Eye (tissue), 1 donor: ENCODE measurements at regions not wholly inside any gene's neighbourhood (a gene's known extent, or its start where the extent isn't known, plus 50 kb on each side); places are given as distances from the start of the nearest gene placed in this dataset.

ENCODE experiments used
- DNase-seq: peaks from one replicate; pipeline ENCODE4 v3.0.0-alpha.2; 2015

DNA sequence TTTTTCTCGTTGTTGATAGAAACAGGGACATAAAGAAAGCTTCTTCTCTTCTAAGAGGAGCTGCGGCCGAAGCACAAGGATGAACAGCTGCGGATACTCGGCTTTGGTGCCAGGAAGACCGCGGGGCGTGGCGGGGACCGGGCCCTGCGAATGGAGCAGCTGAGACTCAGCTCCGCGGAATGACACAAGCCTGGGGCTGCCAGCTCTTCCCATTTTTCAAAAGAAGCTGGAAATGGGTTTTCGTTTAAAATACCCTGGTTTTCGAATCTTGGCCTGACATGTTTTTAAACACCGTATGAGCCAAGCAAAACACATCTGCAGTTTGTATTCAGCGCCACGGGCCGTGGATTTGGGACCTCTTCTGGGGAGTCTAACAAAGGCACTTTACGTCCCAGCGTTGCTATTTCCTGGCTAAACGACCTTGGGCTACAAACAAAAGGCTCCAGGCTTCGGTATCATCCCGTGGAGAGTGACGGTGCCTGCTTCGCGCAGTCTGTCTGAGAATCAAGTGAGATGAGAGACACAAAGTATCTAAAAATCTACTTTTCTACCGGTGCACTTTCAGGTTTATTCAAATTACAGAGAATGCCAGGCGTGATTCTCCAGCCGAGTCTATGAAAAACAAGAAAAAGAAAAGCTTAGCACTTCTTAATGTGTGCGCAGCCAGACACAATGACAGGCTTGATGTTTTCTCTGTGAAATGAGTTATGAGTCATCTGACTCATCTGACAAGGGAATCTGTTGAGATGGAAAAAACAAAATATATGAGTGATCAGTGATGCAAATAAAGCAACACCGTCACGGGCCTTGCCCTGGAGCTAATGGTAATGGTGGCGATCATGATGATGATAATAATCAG, 114.0 kb upstream of the TMEM132D start:
- DNase-seq: peak; percentile 63

- DNase-seq: no peak
Measured at GRCh38 chr12:130018614-130019013, 114.8 kb upstream of the TMEM132D start.

GRCh38 chr12:130026608-130027176, 122.9 kb upstream of the TMEM132D start:
- peak; percentile 64 for DNase-seq

DNA sequence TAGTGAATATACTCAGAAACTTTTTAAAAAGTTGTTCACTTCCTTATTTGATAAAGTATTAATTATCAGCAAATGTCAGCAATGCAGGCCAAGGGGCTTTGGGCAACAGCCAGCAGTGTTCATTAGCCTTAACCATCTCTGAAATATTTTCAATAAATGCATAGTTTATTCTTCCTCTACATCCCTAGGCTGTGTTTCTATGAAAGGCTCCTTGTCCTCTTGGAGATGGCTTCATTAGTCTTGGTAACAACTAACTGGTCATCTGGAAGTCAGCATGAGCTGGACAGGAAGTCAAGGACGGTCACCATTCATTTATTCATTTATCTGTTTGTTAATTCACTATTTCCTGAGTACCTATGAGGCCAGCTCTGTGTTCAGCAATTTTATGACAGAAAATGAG, 124.0 kb upstream of the TMEM132D start:
- DNase-seq: no peak

DNA sequence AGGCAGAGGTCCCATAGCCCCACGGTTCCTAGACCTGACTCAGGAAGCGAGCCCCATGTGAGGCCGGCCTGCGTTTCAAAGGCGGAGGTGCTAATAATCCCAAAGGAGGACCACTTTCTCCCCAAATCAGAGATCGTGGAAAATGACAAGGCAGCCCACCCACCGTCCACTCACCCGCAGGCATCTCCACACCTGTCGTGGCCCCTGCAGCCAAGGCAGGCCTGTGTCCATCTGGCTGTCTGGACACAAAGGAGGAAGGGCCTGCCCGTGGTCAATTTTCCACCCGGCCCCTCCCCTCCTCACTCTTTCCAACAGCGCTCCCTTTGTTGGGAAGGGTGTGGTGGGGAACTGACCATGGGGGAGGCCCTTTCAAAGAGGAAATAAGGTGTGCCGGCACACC, 125.3 kb upstream of the TMEM132D start:
- no peak for DNase-seq

GRCh38 chr12:130031041-130031440, 127.2 kb upstream of the TMEM132D start:
- no peak for DNase-seq

- DNase-seq: peak; percentile 88
Measured at GRCh38 chr12:130031571-130032189, 127.9 kb upstream of the TMEM132D start.

DNA sequence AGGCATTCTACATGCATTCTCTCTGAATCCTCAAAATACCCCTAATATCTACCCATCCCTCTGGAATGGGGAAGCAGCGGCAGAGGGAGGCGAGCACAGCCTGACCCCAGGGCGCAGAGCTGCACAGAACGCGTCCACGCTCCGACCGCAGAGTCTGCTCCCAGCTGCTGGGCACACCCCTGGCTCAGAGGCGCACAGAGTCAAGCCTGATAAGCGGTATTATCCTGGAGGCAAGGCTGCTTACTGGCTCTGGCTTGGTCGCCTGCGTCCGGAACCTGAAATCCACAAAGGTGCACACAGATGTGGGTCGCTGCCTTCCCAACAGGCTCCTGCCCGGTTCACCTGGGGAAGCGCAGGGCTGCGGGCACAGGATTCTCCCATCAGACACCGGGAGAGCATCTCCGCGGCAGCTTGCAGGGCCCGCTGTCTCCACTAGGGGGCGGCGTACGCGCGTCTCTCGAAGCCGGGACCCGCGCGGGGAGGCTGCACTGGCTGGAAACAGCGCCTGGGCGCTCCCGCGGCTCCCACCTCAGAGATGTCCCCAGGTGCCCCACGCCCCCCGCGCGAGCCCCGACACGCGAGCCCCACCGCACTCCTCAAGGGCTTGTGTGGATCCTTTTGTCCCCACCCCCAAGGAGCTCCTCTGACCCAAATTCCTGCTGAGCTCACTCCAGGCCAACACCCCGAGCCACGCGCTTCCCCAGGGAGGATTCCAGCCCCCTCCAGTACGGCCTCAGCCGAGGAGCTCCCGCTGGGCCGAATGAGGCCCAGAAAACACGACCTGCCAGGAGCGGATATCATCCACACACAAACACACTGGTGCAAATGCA, 120.1 kb upstream of the FZD10 start:
- peak; percentile 93 for DNase-seq

DNA sequence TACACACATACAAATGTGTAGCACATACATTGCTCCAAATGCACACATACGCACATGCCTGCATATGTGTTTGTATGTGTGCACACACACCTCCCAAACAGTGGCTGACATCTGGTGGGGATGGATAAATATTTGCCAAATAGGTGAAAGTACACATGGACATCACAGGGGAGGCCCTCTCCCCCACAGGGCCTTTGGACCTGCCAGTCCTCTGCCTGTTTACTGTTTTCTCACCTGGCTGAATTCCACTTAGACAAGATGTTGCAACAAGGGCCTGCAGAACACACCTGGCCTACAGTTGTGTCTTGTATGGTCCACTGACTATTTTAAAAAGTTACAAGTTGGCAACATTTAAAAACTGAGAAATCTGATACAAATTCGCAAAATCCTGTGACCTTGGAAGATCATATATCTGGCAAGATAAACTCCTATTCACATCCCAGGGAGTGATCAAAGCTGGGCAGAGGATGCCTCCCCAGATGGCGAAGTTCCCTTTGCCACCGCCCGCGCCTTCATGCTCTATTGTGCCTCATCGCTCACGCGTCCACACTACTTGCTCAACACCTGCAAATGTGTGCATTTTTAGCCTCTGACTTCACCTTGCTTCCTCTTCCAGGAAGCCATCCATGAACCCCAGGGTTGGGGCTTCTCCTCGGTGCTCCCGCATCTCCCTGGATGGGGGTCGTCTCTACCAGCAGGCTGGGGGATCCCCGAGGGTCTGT, 118.4 kb upstream of the FZD10 start:
- DNase-seq: no peak

DNA sequence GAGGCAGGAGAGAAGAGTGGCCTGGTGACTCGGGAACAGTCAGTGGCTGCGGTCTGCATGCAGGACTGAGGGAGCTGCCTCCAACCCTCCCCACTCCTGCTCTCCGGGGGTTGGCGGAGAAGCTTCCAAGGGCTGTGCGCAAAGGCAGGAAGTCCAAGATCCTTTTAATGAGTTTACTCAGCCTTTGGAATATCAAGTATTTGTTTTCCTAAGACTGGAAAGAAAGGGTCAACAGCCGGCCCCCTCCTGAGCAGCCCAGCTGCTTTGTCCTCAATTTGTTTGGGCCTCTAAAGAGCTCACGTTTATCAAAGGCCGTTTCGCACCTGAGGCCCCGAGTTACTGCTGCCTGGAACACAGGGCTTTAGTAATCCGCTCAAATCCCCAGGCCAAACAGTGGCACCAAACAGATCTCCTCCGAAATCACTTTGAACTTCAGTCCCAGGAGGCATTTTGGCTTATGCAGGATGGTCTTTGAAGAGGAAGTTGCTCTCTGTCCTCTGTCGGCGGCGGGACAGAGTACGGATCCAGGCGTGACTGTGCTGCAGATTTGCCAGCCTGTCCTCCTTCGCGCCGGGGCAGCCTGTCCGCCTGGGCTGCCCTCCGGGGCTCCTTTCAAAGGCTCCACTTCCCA, 117.2 kb upstream of the FZD10 start:
- peak; percentile 60 for DNase-seq

DNA sequence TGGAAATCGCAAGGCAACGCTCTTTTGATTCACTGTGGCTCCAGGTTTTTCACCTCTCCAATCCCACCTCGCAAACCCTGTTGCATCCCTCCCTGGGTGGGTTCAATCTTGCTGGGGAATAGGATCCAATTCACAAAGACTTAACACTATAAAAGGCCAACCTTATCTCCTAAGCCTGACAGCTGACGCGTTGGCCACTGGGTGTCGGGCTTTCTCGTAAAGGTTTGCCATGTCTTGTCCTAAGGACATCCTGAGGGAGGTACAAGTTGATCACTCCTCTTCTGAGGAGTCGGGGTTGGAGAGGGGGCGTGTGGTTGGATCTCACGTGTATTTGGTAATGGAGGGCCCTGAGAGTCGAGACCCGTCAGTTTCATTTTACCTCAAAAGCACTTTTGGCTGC, 112.6 kb upstream of the FZD10 start:
- DNase-seq: no peak

GRCh38 chr12:130051900-130052299, 110.4 kb upstream of the FZD10 start:
- DNase-seq: no peak

DNA sequence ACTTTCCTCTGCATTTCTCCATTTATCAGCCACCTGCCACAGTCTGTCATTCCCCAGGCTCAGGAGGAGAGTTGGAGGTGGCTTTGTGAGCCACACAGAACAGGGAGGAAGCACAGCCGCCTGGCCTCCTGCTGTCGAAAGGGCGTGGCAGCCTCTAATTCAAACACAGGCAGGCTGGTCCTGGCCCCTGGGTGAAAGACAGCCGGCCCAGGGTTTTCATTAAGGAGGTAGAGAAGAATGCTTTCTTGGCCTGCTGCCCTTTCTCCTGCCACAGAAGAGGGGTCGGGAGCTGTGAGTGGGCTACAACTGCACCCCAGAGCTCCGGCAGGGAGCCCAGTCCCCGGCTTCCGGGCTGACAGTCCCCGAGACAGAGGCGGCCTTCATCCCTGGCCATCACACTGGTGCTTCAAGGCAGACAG, 108.6 kb upstream of the FZD10 start:
- peak; percentile 67 for DNase-seq

DNA sequence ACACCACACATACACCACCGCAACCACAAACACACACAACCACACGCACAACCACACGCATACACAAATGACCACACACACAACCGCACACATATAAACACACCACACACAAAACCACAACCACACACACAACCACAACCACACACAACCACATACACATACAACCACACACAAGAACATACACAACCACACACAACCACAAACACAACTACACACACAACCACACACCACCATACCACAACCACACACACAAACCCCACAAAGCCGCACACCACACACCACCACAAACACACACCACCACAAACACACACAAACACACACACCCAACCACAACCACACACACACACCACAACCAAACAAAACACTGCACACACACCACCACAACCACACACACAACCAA, 107.5 kb upstream of the FZD10 start:
- DNase-seq: no peak

- DNase-seq: no peak
Measured at GRCh38 chr12:130058926-130059472, 103.3 kb upstream of the FZD10 start.

DNA sequence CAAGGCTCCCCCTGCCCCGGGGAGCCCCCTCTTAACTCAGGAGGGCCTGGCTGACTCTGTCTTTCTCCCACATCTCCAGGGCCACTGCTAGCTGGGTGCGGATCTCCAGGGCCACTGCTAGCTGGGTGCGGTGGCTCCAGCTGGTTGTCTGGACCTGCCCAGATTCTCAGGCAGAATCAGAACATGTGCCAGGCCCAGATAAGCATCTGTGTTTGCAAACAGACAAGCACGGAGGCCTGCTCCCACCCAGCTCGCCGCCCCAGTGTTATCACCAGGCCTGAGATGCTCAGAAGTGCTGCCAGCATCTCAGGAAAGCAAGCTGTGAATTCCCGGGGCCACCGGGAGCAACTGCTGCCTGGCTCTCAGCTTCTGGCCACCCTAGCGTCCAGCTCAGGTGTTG, 98.4 kb upstream of the FZD10 start:
- no peak for DNase-seq

- no peak for DNase-seq
Measured at GRCh38 chr12:130064999-130065398, 97.3 kb upstream of the FZD10 start.

DNA sequence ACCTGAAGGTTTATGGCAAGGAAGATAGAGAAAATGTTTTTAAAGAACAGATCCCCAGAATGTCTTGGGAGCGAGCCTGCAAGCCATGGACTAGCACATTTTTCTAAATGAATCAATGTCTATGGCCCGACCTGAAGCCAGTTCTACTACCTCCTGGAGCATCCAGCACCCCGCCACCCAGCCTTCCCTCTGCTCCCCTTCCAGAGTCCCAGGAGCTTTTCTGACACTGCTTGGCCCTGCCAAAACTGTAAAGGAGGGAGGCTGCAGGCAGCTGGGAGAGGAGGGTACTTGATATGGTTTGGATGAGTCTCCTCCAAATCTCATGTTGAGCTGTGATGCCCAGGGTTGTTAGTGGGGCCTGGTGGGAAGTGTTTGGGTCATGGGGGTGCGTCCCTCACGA, 95.5 kb upstream of the FZD10 start:
- no peak for DNase-seq

GRCh38 chr12:130068741-130069140, 93.5 kb upstream of the FZD10 start:
- no peak for DNase-seq

GRCh38 chr12:130070126-130070611, 92.1 kb upstream of the FZD10 start:
- peak; percentile 91 for DNase-seq

DNA sequence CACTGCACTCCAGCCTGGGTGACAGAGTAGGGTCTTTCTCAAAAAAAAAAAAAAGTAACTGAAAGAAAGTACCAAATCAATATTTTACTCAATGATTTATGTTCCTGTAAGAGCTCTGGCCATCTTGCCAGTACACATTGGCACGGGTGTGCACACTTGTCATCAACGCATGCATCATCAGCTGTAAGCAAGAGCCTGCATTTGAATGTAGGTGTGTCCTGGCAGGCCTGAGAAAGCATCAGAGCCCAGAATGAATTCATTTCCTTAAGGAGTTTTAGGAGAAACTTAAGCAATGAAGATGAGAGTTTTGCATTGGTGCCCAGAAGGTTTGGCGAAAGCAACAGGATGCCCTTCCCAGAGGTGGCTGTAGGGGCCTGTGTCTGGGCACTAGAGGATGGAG, 88.5 kb upstream of the FZD10 start:
- no peak for DNase-seq
